Endothelial cell of umbilical vein (primary cell): ENCODE measurements at regions not wholly inside any gene's neighbourhood (a gene's known extent, or its start where the extent isn't known, plus 50 kb on each side); places are given as distances from the start of the nearest gene placed in this dataset.

Source experiments
- EZH2 ChIP-seq: IDR thresholded peaks from 2 replicates; pipeline ENCODE4 v1.6.1; 2012; ENCODE audit warnings: borderline replicate concordance, low read depth, mild to moderate bottlenecking, moderate library complexity, low read length, inconsistent platforms; ENCODE audit not compliant: severe bottlenecking
- JUN ChIP-seq: IDR thresholded peaks from 2 replicates; pipeline ENCODE4 v1.6.1; 2011; ENCODE audit warnings: borderline replicate concordance, low read depth; ENCODE audit not compliant: insufficient read length, insufficient read depth
- MYC ChIP-seq: IDR thresholded peaks from one replicate; pipeline ENCODE4 v1.6.1; 2011; ENCODE audit warnings: mild to moderate bottlenecking, low read depth, low read length
- POLR2A ChIP-seq: IDR thresholded peaks from 2 replicates; pipeline ENCODE4 v1.6.1; 2012; ENCODE audit warnings: low read depth, mild to moderate bottlenecking, control low read depth, low read length
- POLR2AphosphoS5 ChIP-seq: IDR thresholded peaks from 2 replicates; pipeline ENCODE4 v1.6.1; 2012; ENCODE audit warnings: low read depth, mild to moderate bottlenecking, control low read depth, low read length, moderate library complexity; ENCODE audit not compliant: insufficient read depth
- TF ChIP-seq, protein P1 (sequence below), 2 donors: IDR thresholded peaks; 1 replicate in 1 of 2; 2 replicates in 1 of 2; pipeline ENCODE4 v1.5.1; 2011; ENCODE audit warnings: low read length in 2 of 2, mild to moderate bottlenecking in 2 of 2, moderate library complexity in 2 of 2, control low read depth in 1 of 2, inconsistent platforms in 1 of 2, low read depth in 1 of 2; ENCODE audit not compliant: insufficient read depth in 1 of 2; ENCODE audit errors: extremely low read depth in 1 of 2
- TF ChIP-seq, protein P2 (sequence below): IDR thresholded peaks from 2 replicates; pipeline ENCODE4 v1.6.1; 2011; ENCODE audit not compliant: insufficient read depth, insufficient read length

DNA sequence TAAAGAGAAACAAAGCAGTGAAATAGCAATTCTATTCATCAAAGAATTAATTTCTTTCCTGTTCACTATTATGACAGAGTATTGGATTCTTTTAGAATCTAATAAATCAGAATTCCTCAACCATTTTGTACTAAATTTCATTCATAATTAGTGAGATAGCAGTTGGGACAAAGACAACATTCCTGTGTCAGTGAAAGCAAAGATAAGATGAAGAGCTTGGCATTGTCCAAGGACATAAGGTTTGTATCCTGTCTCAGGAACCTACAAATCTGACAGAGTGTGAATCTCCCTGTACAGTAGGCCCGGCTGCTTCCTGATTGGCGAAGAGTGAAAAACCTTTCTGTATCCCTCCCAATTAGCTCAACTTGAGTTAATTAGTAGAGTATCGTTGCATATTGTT is 349.1 kb downstream of the ISL1 start:
- no peak for TF ChIP-seq POLR2AphosphoS5
- TF ChIP-seq, protein P1, sequence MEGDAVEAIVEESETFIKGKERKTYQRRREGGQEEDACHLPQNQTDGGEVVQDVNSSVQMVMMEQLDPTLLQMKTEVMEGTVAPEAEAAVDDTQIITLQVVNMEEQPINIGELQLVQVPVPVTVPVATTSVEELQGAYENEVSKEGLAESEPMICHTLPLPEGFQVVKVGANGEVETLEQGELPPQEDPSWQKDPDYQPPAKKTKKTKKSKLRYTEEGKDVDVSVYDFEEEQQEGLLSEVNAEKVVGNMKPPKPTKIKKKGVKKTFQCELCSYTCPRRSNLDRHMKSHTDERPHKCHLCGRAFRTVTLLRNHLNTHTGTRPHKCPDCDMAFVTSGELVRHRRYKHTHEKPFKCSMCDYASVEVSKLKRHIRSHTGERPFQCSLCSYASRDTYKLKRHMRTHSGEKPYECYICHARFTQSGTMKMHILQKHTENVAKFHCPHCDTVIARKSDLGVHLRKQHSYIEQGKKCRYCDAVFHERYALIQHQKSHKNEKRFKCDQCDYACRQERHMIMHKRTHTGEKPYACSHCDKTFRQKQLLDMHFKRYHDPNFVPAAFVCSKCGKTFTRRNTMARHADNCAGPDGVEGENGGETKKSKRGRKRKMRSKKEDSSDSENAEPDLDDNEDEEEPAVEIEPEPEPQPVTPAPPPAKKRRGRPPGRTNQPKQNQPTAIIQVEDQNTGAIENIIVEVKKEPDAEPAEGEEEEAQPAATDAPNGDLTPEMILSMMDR (IDR thresholded peaks at IDR 0.05; ENCODE audit: extremely low read depth in 1 of 2, insufficient read depth in 1 of 2, low read depth in 1 of 2, low read length in 2 of 2): no peak
- no peak for TF ChIP-seq EZH2
- no peak for TF ChIP-seq POLR2A
- TF ChIP-seq JUN: no peak
- TF ChIP-seq, protein P2, sequence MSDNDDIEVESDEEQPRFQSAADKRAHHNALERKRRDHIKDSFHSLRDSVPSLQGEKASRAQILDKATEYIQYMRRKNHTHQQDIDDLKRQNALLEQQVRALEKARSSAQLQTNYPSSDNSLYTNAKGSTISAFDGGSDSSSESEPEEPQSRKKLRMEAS: no peak
- TF ChIP-seq MYC: no peak
